Keratinocyte (primary cell): ENCODE measurements at regions not wholly inside any gene's neighbourhood (a gene's known extent, or its start where the extent isn't known, plus 50 kb on each side); places are given as distances from the start of the nearest gene placed in this dataset.

Source experiments
- DNase-seq: peaks from one replicate; pipeline ENCODE4 v3.0.0-alpha.2; 2011; ENCODE audit warnings: low read depth, missing footprints, low spot score
- FAIRE-seq: peaks from 2 replicates; lab custom pipeline; 2011; peaks lifted over from hg19 to GRCh38; lab: Jason Lieb, UNC
- H2AFZ ChIP-seq: 2 replicates; pipeline ENCODE4 v1.6.0; 2012; ENCODE audit warnings: low read length, control low read depth, inconsistent platforms; ENCODE audit not compliant: control insufficient read depth
- H3K27ac ChIP-seq: 2 replicates; pipeline ENCODE4 v1.5.1; 2011; ENCODE audit warnings: low read length; ENCODE audit not compliant: control insufficient read depth, insufficient read depth
- H3K27me3 ChIP-seq: 3 replicates; pipeline ENCODE4 v1.6.0; 2011; ENCODE audit warnings: low read length; ENCODE audit not compliant: control insufficient read depth, insufficient read depth; ENCODE audit errors: extremely low read depth
- H3K36me3 ChIP-seq, 2 experiments: 2 replicates in 1 of 2; 3 replicates in 1 of 2; pipeline ENCODE4 v1.5.1; 2011; ENCODE audit warnings: low read length in 2 of 2, mild to moderate bottlenecking in 1 of 2; ENCODE audit not compliant: control insufficient read depth in 2 of 2, insufficient read depth in 2 of 2; ENCODE audit errors: extremely low read depth in 1 of 2
- H3K4me1 ChIP-seq: 3 replicates; pipeline ENCODE4 v1.5.1; 2011; ENCODE audit warnings: low read length; ENCODE audit not compliant: control insufficient read depth, insufficient read depth; ENCODE audit errors: extremely low read depth
- H3K4me2 ChIP-seq: 3 replicates; pipeline ENCODE4 v1.6.0; 2011; ENCODE audit warnings: low read depth, low read length; ENCODE audit not compliant: control insufficient read depth, insufficient read depth; ENCODE audit errors: extremely low read depth
- H3K4me3 ChIP-seq, 3 experiments: fragments of 200-600 bp in 1 of 3; sonication (generic) in 1 of 3; 2 replicates in 2 of 3; 3 replicates in 1 of 3; pipeline ENCODE4 v1.5.1; 2011 to 2016; ENCODE audit warnings: low read length in 3 of 3, mild to moderate bottlenecking in 3 of 3, control low read depth in 2 of 3, inconsistent platforms in 1 of 3, low read depth in 1 of 3, mixed read lengths in 1 of 3, mixed run types in 1 of 3, moderate library complexity in 1 of 3; ENCODE audit not compliant: control insufficient read depth in 2 of 3, insufficient read depth in 2 of 3; ENCODE audit errors: extremely low read depth in 1 of 3
- H3K79me2 ChIP-seq: 2 replicates; pipeline ENCODE4 v1.6.0; 2012; ENCODE audit warnings: low read length; ENCODE audit not compliant: control insufficient read depth, insufficient read depth
- H3K9ac ChIP-seq: 3 replicates; pipeline ENCODE4 v1.6.0; 2011; ENCODE audit warnings: low read length; ENCODE audit not compliant: control insufficient read depth, insufficient read depth; ENCODE audit errors: extremely low read depth
- H3K9me1 ChIP-seq: 3 replicates; pipeline ENCODE4 v1.6.0; 2011; ENCODE audit warnings: low read length; ENCODE audit not compliant: control insufficient read depth, insufficient read depth; ENCODE audit errors: extremely low read depth
- H3K9me3 ChIP-seq: 2 replicates; pipeline ENCODE4 v1.5.1; 2012; ENCODE audit warnings: low read depth, low read length; ENCODE audit not compliant: control insufficient read depth
- H4K20me1 ChIP-seq: 3 replicates; pipeline ENCODE4 v1.6.0; 2011; ENCODE audit warnings: low read length; ENCODE audit not compliant: control insufficient read depth, insufficient read depth; ENCODE audit errors: extremely low read depth
- CTCF ChIP-seq, 3 experiments: IDR thresholded peaks in 1 of 3; conservative IDR thresholded peaks in 1 of 3; optimal IDR thresholded peaks in 1 of 3; 2 replicates in 2 of 3; 3 replicates in 1 of 3; pipeline versions ENCODE3 to v1.5.1; 2011; ENCODE audit warnings: low read length in 3 of 3, mild to moderate bottlenecking in 3 of 3, moderate library complexity in 2 of 3, control low read depth in 1 of 3, inconsistent platforms in 1 of 3; ENCODE audit not compliant: insufficient read depth in 2 of 3; ENCODE audit errors: extremely low read depth in 1 of 3
- EZH2 ChIP-seq: IDR thresholded peaks from one replicate; pipeline ENCODE4 v1.6.1; 2012; ENCODE audit warnings: inconsistent platforms, mild to moderate bottlenecking, low read length, moderate library complexity
- dilution Hi-C: fragments of 300-500 bp; cut with MboI; formaldehyde crosslinking; loops from one replicate; pipeline ENCODE4 v1.7.0; 2020; ENCODE audit warnings: low sequenced_read_pairs; ENCODE audit not compliant: extremely low pct_ligation_motif_present

DNA sequence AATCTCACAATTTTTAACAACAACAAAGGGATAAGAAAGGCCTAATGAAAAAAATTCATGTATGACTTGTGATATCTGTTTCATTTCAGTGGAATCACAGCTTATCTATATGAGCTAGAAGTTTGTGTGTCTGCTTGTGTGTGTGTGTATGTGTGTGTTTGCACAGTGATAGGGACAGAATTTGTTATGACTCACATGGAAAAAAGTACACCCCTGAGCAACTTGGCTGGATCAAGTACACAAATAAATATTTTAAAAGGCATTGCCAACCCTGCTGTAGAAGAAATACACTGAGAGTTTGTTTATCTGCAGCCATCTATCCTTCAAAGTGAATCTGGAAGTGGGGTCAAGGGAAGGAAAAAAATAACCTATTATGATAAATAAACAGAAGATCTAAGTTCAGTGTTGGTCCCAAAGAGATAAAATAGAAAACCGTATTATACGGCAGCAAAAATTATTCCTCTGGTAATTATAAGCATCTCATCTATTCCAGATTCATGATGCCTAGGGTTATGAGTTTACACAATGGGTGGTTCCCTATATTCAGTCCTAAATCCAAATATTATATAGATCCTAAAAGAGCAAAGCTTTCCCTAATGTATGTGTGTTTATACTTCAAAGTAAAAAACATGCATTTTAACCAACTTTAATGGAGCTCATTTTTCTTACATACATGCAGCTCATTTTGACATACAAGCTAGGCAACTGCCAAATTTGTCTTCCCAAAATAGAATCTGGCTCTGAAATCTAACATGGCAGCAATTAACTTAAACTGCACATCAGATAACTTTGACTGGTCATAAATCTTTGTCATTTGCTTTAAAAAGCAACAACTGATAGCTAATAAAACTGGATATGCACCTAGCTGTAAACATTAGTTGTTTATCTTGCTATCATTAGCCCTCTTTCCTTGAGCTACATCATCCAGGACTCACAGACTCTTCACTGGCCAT is 420.6 kb downstream of the IRS1 start:
- FAIRE-seq, result no peak
- TF ChIP-seq EZH2, result no peak
- no peak for TF ChIP-seq CTCF (optimal IDR thresholded peaks at IDR 0.05 in 1 of 3, IDR thresholded peaks at IDR 0.05 in 1 of 3, conservative IDR thresholded peaks at IDR 0.05 in 1 of 3; ENCODE audit: extremely low read depth in 1 of 3, insufficient read depth in 2 of 3, low read length in 3 of 3)
- H3K27ac ChIP-seq, result no peak overlapping the region
- no peaks in the 10 kb centered on the region for H3K36me3 ChIP-seq
- no peaks in the 10 kb centered on the region for H3K79me2 ChIP-seq
- H3K9ac ChIP-seq, result no peak overlapping the region
- no peaks in the 10 kb centered on the region for H3K9me1 ChIP-seq
- no peak overlapping the region for H2AFZ ChIP-seq
- H3K9me3 ChIP-seq, result no peaks in the 10 kb centered on the region
- H3K4me3 ChIP-seq, result no peak overlapping the region
- no peak for DNase-seq
- dilution Hi-C loops, result no loop called here
- H3K4me2 ChIP-seq, result no peak overlapping the region
- H3K4me1 ChIP-seq, result no peaks in the 10 kb centered on the region
- no peaks in the 10 kb centered on the region for H3K27me3 ChIP-seq
- no peaks in the 10 kb centered on the region for H4K20me1 ChIP-seq

DNA sequence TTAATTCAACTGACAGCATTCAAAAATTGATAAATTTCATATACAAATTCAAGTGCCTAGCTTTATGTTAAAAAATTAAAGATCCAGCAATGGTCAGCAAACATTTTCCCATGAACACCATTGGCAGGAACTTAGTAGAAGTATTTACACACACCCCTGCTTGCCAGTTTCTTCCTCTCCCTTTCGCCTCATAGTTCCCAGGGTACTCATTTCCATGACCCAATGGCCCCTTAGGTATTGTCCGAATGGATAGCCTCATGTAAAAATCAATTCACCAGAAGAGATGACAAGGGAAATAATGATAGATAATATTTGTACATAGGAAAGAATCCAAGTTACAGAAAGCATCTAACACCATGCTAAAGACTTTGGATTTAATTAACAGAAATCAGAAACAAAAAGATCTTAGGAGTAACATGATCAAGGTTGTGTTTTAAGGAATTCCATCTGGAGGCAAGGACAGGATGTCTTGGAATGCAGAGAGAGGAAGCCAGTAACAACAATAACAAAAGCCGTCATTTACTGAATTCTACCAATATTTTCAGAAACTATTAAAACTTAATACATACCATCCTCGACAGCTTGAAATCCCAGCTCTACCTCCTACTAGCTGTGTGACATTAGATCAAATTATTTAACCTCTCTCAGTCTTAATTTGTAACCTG is 423.0 kb downstream of the IRS1 start:
- H4K20me1 ChIP-seq, result no peaks in the 10 kb centered on the region
- H2AFZ ChIP-seq, result no peak overlapping the region
- H3K9ac ChIP-seq, result no peak overlapping the region
- no peaks in the 10 kb centered on the region for H3K9me1 ChIP-seq
- H3K27me3 ChIP-seq, result no peaks in the 10 kb centered on the region
- no peak overlapping the region for H3K4me3 ChIP-seq
- no peak for TF ChIP-seq EZH2
- TF ChIP-seq CTCF (optimal IDR thresholded peaks at IDR 0.05 in 1 of 3, IDR thresholded peaks at IDR 0.05 in 1 of 3, conservative IDR thresholded peaks at IDR 0.05 in 1 of 3; ENCODE audit: extremely low read depth in 1 of 3, insufficient read depth in 2 of 3, low read length in 3 of 3), result no peak
- dilution Hi-C loops, result no loop called here
- H3K79me2 ChIP-seq, result no peaks in the 10 kb centered on the region
- H3K9me3 ChIP-seq, result no peaks in the 10 kb centered on the region
- no peak overlapping the region for H3K27ac ChIP-seq
- no peak overlapping the region for H3K4me2 ChIP-seq
- no peaks in the 10 kb centered on the region for H3K4me1 ChIP-seq
- FAIRE-seq, result no peak
- DNase-seq, result no peak
- H3K36me3 ChIP-seq, result no peaks in the 10 kb centered on the region
